GM12891 (cell line): ENCODE measurements at regions not wholly inside any gene's neighbourhood (a gene's known extent, or its start where the extent isn't known, plus 50 kb on each side); places are given as distances from the start of the nearest gene placed in this dataset.

Source experiments
- POLR2A ChIP-seq: IDR thresholded peaks from 2 replicates; pipeline ENCODE4 v1.6.1; 2011; ENCODE audit warnings: low read depth, low read length, control low read depth
- POLR2AphosphoS5 ChIP-seq: IDR thresholded peaks from 2 replicates; pipeline ENCODE4 v1.6.1; 2011; ENCODE audit warnings: low read depth, low read length, control low read depth
- SPI1 ChIP-seq: IDR thresholded peaks from 2 replicates; pipeline ENCODE4 v1.6.1; 2011; ENCODE audit warnings: low read depth, low read length, control low read depth

- TF ChIP-seq SPI1 (no peak), POLR2A (no peak), POLR2AphosphoS5 (no peak)
Measured at GRCh38 chr18:73791081-73791480, 356.6 kb downstream of the FBXO15 start.
